Mesendoderm (in vitro differentiated cells): ENCODE measurements at regions not wholly inside any gene's neighbourhood (a gene's known extent, or its start where the extent isn't known, plus 50 kb on each side); places are given as distances from the start of the nearest gene placed in this dataset.

Experiments used
- DNase-seq: peaks from one replicate; pipeline ENCODE4 v3.0.0; 2013
- H2AK5ac ChIP-seq: 2 replicates; pipeline ENCODE4 v1.6.1; 2013; ENCODE audit warnings: low read length, inconsistent platforms
- H2BK120ac ChIP-seq: 2 replicates; pipeline ENCODE4 v1.6.1; 2013; ENCODE audit warnings: low read depth, mild to moderate bottlenecking, low read length, moderate library complexity, mixed read lengths
- H2BK15ac ChIP-seq: replicated peaks from 2 replicates; pipeline ENCODE4 v1.6.1; 2013; ENCODE audit warnings: low read depth, mild to moderate bottlenecking, moderate library complexity
- H2BK5ac ChIP-seq: 2 replicates; pipeline ENCODE4 v1.6.1; 2013; ENCODE audit warnings: low read length, inconsistent platforms
- H3K18ac ChIP-seq: 2 replicates; pipeline ENCODE4 v1.6.1; 2013; ENCODE audit warnings: mild to moderate bottlenecking, low read length, mixed read lengths
- H3K23ac ChIP-seq: one replicate; pipeline ENCODE4 v1.6.1; 2013; ENCODE audit warnings: low read length
- H3K27ac ChIP-seq: 2 replicates; pipeline ENCODE4 v1.5.1; 2013; ENCODE audit warnings: low read depth, mild to moderate bottlenecking, inconsistent platforms, low read length, moderate library complexity
- H3K27me3 ChIP-seq: 2 replicates; pipeline ENCODE4 v1.6.1; 2013; ENCODE audit warnings: low read length, control low read depth, mild to moderate bottlenecking, inconsistent platforms; ENCODE audit not compliant: insufficient read depth, poor library complexity
- H3K36me3 ChIP-seq: 2 replicates; pipeline ENCODE4 v1.6.1; 2013; ENCODE audit warnings: low read length, inconsistent platforms; ENCODE audit not compliant: control insufficient read depth, insufficient read depth
- H3K4ac ChIP-seq: one replicate; pipeline ENCODE4 v1.6.1; 2013; ENCODE audit warnings: low read depth, mild to moderate bottlenecking, low read length, moderate library complexity
- H3K4me1 ChIP-seq: 2 replicates; pipeline ENCODE4 v1.6.1; 2013; ENCODE audit warnings: low read depth, low read length, inconsistent platforms; ENCODE audit not compliant: control insufficient read depth
- H3K4me2 ChIP-seq: 2 replicates; pipeline ENCODE4 v1.6.1; 2013; ENCODE audit warnings: low read length
- H3K4me3 ChIP-seq: 2 replicates; pipeline ENCODE4 v1.5.1; 2013; ENCODE audit warnings: mild to moderate bottlenecking, low read length
- H3K56ac ChIP-seq: one replicate; pipeline ENCODE4 v1.6.1; 2013; ENCODE audit warnings: low read length
- H3K79me1 ChIP-seq: 2 replicates; pipeline ENCODE4 v1.6.1; 2013; ENCODE audit warnings: low read length, inconsistent platforms
- H3K79me2 ChIP-seq: 2 replicates; pipeline ENCODE4 v1.6.1; 2013; ENCODE audit warnings: mild to moderate bottlenecking, low read length; ENCODE audit not compliant: control insufficient read depth, insufficient read depth
- H3K9ac ChIP-seq: 2 replicates; pipeline ENCODE4 v1.6.1; 2013; ENCODE audit warnings: low read length, inconsistent platforms
- H4K5ac ChIP-seq: one replicate; pipeline ENCODE4 v1.6.1; 2013; ENCODE audit warnings: low read length
- H4K8ac ChIP-seq: one replicate; pipeline ENCODE4 v1.6.1; 2013; ENCODE audit warnings: low read depth, mild to moderate bottlenecking, control low read depth, low read length, moderate library complexity
- WGBS: extraction: QIAGEN DNeasy Blood & Tissue Kit; methylation state at CpG from one replicate; pipeline ENCODE4 v1.1.7; 2013; ENCODE audit warnings: low lambda C conversion rate, missing lambda C conversion rate; ENCODE audit not compliant: insufficient coverage; ENCODE audit errors: extremely low coverage; 5-methylcytosine and 5-hydroxymethylcytosine counted together

- Histone ChIP-seq H3K36me3 (no peaks in the 10 kb centered on the region), H3K9ac (no peak overlapping the region), H2AK5ac (no peak overlapping the region), H3K27me3 (no peaks in the 10 kb centered on the region), H2BK5ac (no peak overlapping the region), H3K23ac (no peak overlapping the region), H3K56ac (no peak overlapping the region), H2BK120ac (no peak overlapping the region), H3K27ac (no peak overlapping the region), H3K4ac (no peak overlapping the region), H2BK15ac (no peak overlapping the region), H3K4me1 (no peaks in the 10 kb centered on the region), H3K79me2 (no peaks in the 10 kb centered on the region), H3K4me2 (no peak overlapping the region), H3K18ac (no peak overlapping the region), H3K79me1 (no peaks in the 10 kb centered on the region), H3K4me3 (no peak overlapping the region), H4K5ac (no peak overlapping the region), H4K8ac (no peak overlapping the region)
- WGBS, result no CpG with 5 or more reads among the region's 16 CpGs
- no peak for DNase-seq
Observed at GRCh38 chr7:16063716-16064675, 357.3 kb downstream of the CRPPA start.

- Histone ChIP-seq H2BK5ac (no peak overlapping the region), H3K27me3 (no peaks in the 10 kb centered on the region), H3K4ac (no peak overlapping the region), H3K4me3 (no peak overlapping the region), H3K27ac (no peak overlapping the region), H3K79me1 (no peaks in the 10 kb centered on the region), H3K23ac (no peak overlapping the region), H3K4me1 (no peaks in the 10 kb centered on the region), H3K9ac (no peak overlapping the region), H3K79me2 (no peaks in the 10 kb centered on the region), H2AK5ac (no peak overlapping the region), H4K5ac (no peak overlapping the region), H2BK15ac (no peak overlapping the region), H2BK120ac (no peak overlapping the region), H4K8ac (no peak overlapping the region), H3K4me2 (no peak overlapping the region), H3K56ac (no peak overlapping the region), H3K36me3 (no peaks in the 10 kb centered on the region), H3K18ac (no peak overlapping the region)
- no peak for DNase-seq
- no CpG with 5 or more reads among the region's 2 CpGs for whole genome bisulfite sequencing
Observed at GRCh38 chr7:16063221-16063620, 358.1 kb downstream of the CRPPA start.

GRCh38 chr7:16062269-16062668 is 359.1 kb downstream of the CRPPA start:
- Histone ChIP-seq H2BK5ac (no peak overlapping the region), H3K4me3 (no peak overlapping the region), H4K8ac (no peak overlapping the region), H3K79me1 (no peaks in the 10 kb centered on the region), H2BK15ac (no peak overlapping the region), H3K4me1 (no peaks in the 10 kb centered on the region), H3K27ac (no peak overlapping the region), H3K56ac (no peak overlapping the region), H3K23ac (no peak overlapping the region), H3K27me3 (no peaks in the 10 kb centered on the region), H3K79me2 (no peaks in the 10 kb centered on the region), H3K9ac (no peak overlapping the region), H2AK5ac (no peak overlapping the region), H3K18ac (no peak overlapping the region), H3K36me3 (no peaks in the 10 kb centered on the region), H4K5ac (no peak overlapping the region), H2BK120ac (no peak overlapping the region), H3K4me2 (no peak overlapping the region), H3K4ac (no peak overlapping the region)
- DNase-seq, result no peak
- WGBS, result no CpG with 5 or more reads among the region's 1 CpG

- Histone ChIP-seq H3K4me1 (no peaks in the 10 kb centered on the region), H3K56ac (no peak overlapping the region), H3K9ac (no peak overlapping the region), H2BK5ac (no peak overlapping the region), H3K79me1 (no peaks in the 10 kb centered on the region), H4K8ac (no peak overlapping the region), H3K27me3 (no peaks in the 10 kb centered on the region), H3K36me3 (no peaks in the 10 kb centered on the region), H3K79me2 (no peaks in the 10 kb centered on the region), H3K4me3 (no peak overlapping the region), H3K18ac (no peak overlapping the region), H3K4me2 (no peak overlapping the region), H3K4ac (no peak overlapping the region), H3K23ac (no peak overlapping the region), H2BK120ac (no peak overlapping the region), H4K5ac (no peak overlapping the region), H3K27ac (no peak overlapping the region), H2AK5ac (no peak overlapping the region), H2BK15ac (no peak overlapping the region)
- DNase-seq, result no peak
- no CpG with 5 or more reads among the region's 1 CpG for whole genome bisulfite sequencing
Observed at GRCh38 chr7:16061630-16062029, 359.7 kb downstream of the CRPPA start.

GRCh38 chr7:16061011-16061410 is 360.3 kb downstream of the CRPPA start:
- H3K4me1 ChIP-seq, result no peaks in the 10 kb centered on the region
- WGBS, result no CpG with 5 or more reads among the region's 5 CpGs
- H3K23ac ChIP-seq, result no peak overlapping the region
- DNase-seq, result no peak
- H2BK5ac ChIP-seq, result no peak overlapping the region
- no peaks in the 10 kb centered on the region for H3K27me3 ChIP-seq
- H3K56ac ChIP-seq, result no peak overlapping the region
- H4K8ac ChIP-seq, result no peak overlapping the region
- H3K36me3 ChIP-seq, result no peaks in the 10 kb centered on the region
- no peak overlapping the region for H3K4me3 ChIP-seq
- H2BK120ac ChIP-seq, result no peak overlapping the region
- H3K79me2 ChIP-seq, result no peaks in the 10 kb centered on the region
- no peak overlapping the region for H2AK5ac ChIP-seq
- no peak overlapping the region for H3K4me2 ChIP-seq
- H3K27ac ChIP-seq, result no peak overlapping the region
- no peak overlapping the region for H4K5ac ChIP-seq
- no peak overlapping the region for H3K18ac ChIP-seq
- H3K4ac ChIP-seq, result no peak overlapping the region
- H3K9ac ChIP-seq, result no peak overlapping the region
- H2BK15ac ChIP-seq, result no peak overlapping the region
- H3K79me1 ChIP-seq, result no peaks in the 10 kb centered on the region

- no peak overlapping the region for H3K18ac ChIP-seq
- H3K36me3 ChIP-seq, result no peaks in the 10 kb centered on the region
- no peak overlapping the region for H3K4me3 ChIP-seq
- H3K27me3 ChIP-seq, result no peaks in the 10 kb centered on the region
- H2BK5ac ChIP-seq, result no peak overlapping the region
- no peak overlapping the region for H4K8ac ChIP-seq
- no peak overlapping the region for H2BK15ac ChIP-seq
- no peaks in the 10 kb centered on the region for H3K79me2 ChIP-seq
- H2AK5ac ChIP-seq, result no peak overlapping the region
- no peak overlapping the region for H3K56ac ChIP-seq
- DNase-seq, result no peak
- no peak overlapping the region for H2BK120ac ChIP-seq
- no peak overlapping the region for H3K27ac ChIP-seq
- no peak overlapping the region for H4K5ac ChIP-seq
- no peaks in the 10 kb centered on the region for H3K4me1 ChIP-seq
- H3K4ac ChIP-seq, result no peak overlapping the region
- no peak overlapping the region for H3K23ac ChIP-seq
- H3K9ac ChIP-seq, result no peak overlapping the region
- H3K79me1 ChIP-seq, result no peaks in the 10 kb centered on the region
- H3K4me2 ChIP-seq, result no peak overlapping the region
Observed at GRCh38 chr7:16060502-16060901, 360.8 kb downstream of the CRPPA start.
